SU-DHL-6 (cell line): ENCODE measurements at regions not wholly inside any gene's neighbourhood (a gene's known extent, or its start where the extent isn't known, plus 50 kb on each side); places are given as distances from the start of the nearest gene placed in this dataset.

Experiments used
- H2AFZ ChIP-seq: fragments of 200-600 bp; sonication (generic); 2 replicates; pipeline ENCODE4 v1.6.1; 2014; ENCODE audit warnings: low read depth, mild to moderate bottlenecking, moderate library complexity, mixed read lengths, antibody characterized with exemption, low read length; ENCODE audit not compliant: severe bottlenecking
- H3F3A ChIP-seq: fragments of 200-600 bp; shearing (Covaris generic); 2 replicates; pipeline ENCODE4 v1.6.0; 2016; ENCODE audit warnings: antibody characterized with exemption, mild to moderate bottlenecking; ENCODE audit not compliant: insufficient read depth
- H3K27ac ChIP-seq: fragments of 200-600 bp; sonication (generic); 2 replicates; pipeline ENCODE4 v1.5.1; 2016; ENCODE audit warnings: low read depth, mild to moderate bottlenecking, low read length, moderate library complexity, mixed read lengths
- H3K27me3 ChIP-seq: fragments of 200-600 bp; sonication (generic), shearing (Covaris generic); 2 replicates; pipeline ENCODE4 v1.6.0; 2014; ENCODE audit warnings: mild to moderate bottlenecking, low read length
- H3K36me3 ChIP-seq: fragments of 200-600 bp; sonication (generic); 2 replicates; pipeline ENCODE4 v1.6.1; 2014; ENCODE audit warnings: mild to moderate bottlenecking, low read length, mixed read lengths
- H3K4me2 ChIP-seq: fragments of 300-600, 200-600 bp; shearing (Covaris generic), sonication (generic); 2 replicates; pipeline ENCODE4 v1.6.0; 2014; ENCODE audit warnings: low read length, low read depth, mild to moderate bottlenecking; ENCODE audit not compliant: poor library complexity, severe bottlenecking
- H3K4me3 ChIP-seq: fragments of 200-600 bp; sonication (generic); 2 replicates; pipeline ENCODE4 v1.5.1; 2014; ENCODE audit warnings: antibody characterized with exemption, low read length, mild to moderate bottlenecking, mixed read lengths; ENCODE audit not compliant: insufficient read depth, poor library complexity, severe bottlenecking
- H3K79me2 ChIP-seq: fragments of 200-600 bp; sonication (generic); 2 replicates; pipeline ENCODE4 v1.6.1; 2014; ENCODE audit warnings: mild to moderate bottlenecking, low read length, moderate library complexity; ENCODE audit not compliant: insufficient read depth
- H3K9ac ChIP-seq: fragments of 200-600 bp; sonication (generic); 2 replicates; pipeline ENCODE4 v1.7.0; 2014; ENCODE audit warnings: mild to moderate bottlenecking, low read length
- H3K9me2 ChIP-seq: fragments of 200-600 bp; sonication (generic); replicated peaks from 2 replicates; pipeline ENCODE4 v1.6.1; 2014; ENCODE audit warnings: low read length; ENCODE audit not compliant: insufficient read depth
- H3K9me3 ChIP-seq: fragments of 200-600 bp; sonication (generic); 2 replicates; pipeline ENCODE4 v1.6.1; 2014; ENCODE audit warnings: low read length, mixed read lengths; ENCODE audit not compliant: insufficient read depth
- H4K20me1 ChIP-seq: fragments of 200-600 bp; sonication (generic); 2 replicates; pipeline ENCODE4 v1.6.1; 2014; ENCODE audit warnings: low read depth, mild to moderate bottlenecking, antibody characterized with exemption, low read length, moderate library complexity, mixed read lengths
- EZH2phosphoT487 ChIP-seq: fragments of 200-600 bp; sonication (generic), shearing (Covaris generic); conservative IDR thresholded peaks from 2 replicates; pipeline ENCODE4 v1.6.1; 2018; ENCODE audit warnings: mild to moderate bottlenecking, antibody characterized with exemption, low read length, moderate library complexity, mixed read lengths
- TF ChIP-seq, protein P1 (sequence below): fragments of 200-600 bp; sonication (generic); IDR thresholded peaks from one replicate; pipeline ENCODE4 v1.5.1; 2017; ENCODE audit warnings: antibody characterized with exemption, mild to moderate bottlenecking, low read length, moderate library complexity; ENCODE audit not compliant: insufficient read depth, poor library complexity, severe bottlenecking

DNA sequence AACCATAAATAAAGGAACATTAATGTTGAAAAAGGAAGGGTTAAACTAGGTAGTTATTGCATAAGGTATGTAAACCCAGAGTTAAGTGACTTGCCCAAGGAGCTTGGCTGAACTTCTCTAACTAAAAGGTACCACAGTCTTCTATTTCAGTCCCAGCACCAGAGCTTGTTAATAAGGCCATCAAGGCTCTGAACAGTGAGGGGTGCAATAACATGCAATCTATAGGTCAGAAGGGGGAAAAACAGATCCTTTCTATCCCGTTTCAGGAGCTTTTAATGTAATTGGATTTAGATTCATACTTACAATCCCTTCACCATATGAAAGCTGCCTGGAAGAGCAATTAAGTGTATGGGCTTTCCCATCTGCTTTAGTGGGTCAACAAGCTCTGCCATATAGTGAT, 441.5 kb upstream of the SPRY2 start:
- H3K9me2 ChIP-seq, result no peaks in the 10 kb centered on the region

DNA sequence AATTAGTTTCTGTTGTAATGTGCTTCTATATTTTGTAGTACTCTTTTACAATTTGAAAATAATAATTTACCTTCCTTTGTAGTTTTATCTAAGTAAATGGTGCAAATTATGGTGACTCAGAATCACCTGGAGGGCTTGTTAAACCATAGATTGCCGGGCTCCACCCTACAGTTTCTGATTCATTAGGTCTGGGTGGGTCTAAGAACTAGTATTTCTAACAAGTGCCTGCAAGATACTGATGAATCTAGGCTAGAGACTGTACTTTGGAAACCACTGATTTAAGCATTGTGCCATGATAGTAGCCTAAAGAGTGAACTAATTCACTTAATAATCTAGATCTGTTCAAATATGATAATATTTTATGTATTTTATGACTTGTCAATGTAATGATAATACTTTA, 437.4 kb upstream of the SPRY2 start:
- TF ChIP-seq, protein P1, sequence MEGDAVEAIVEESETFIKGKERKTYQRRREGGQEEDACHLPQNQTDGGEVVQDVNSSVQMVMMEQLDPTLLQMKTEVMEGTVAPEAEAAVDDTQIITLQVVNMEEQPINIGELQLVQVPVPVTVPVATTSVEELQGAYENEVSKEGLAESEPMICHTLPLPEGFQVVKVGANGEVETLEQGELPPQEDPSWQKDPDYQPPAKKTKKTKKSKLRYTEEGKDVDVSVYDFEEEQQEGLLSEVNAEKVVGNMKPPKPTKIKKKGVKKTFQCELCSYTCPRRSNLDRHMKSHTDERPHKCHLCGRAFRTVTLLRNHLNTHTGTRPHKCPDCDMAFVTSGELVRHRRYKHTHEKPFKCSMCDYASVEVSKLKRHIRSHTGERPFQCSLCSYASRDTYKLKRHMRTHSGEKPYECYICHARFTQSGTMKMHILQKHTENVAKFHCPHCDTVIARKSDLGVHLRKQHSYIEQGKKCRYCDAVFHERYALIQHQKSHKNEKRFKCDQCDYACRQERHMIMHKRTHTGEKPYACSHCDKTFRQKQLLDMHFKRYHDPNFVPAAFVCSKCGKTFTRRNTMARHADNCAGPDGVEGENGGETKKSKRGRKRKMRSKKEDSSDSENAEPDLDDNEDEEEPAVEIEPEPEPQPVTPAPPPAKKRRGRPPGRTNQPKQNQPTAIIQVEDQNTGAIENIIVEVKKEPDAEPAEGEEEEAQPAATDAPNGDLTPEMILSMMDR, result no peak
- no peak for TF ChIP-seq EZH2phosphoT487
- no peak overlapping the region for H3K4me2 ChIP-seq
- no peak overlapping the region for H3K9ac ChIP-seq
- H3K4me3 ChIP-seq, result no peak overlapping the region
- H2AFZ ChIP-seq, result no peak overlapping the region
- no peaks in the 10 kb centered on the region for H3K9me2 ChIP-seq
- no peaks in the 10 kb centered on the region for H4K20me1 ChIP-seq
- H3K79me2 ChIP-seq, result no peaks in the 10 kb centered on the region
- H3K27ac ChIP-seq, result no peak overlapping the region
- H3K27me3 ChIP-seq, result no peaks in the 10 kb centered on the region
- H3K9me3 ChIP-seq, result no peaks in the 10 kb centered on the region
- no peaks in the 10 kb centered on the region for H3K36me3 ChIP-seq
- no peaks in the 10 kb centered on the region for H3F3A ChIP-seq

More for the DNA sequence above, 441.5 kb upstream of the SPRY2 start:
- Histone ChIP-seq H3K9me3 (no peaks in the 10 kb centered on the region), H3F3A (no peaks in the 10 kb centered on the region), H3K9ac (no peak overlapping the region), H3K4me3 (no peak overlapping the region), H4K20me1 (no peaks in the 10 kb centered on the region), H3K36me3 (no peaks in the 10 kb centered on the region), H3K79me2 (no peaks in the 10 kb centered on the region), H3K27me3 (no peaks in the 10 kb centered on the region), H2AFZ (no peak overlapping the region), H3K27ac (no peak overlapping the region), H3K4me2 (no peak overlapping the region)
- TF ChIP-seq, protein P1, result no peak
- no peak for TF ChIP-seq EZH2phosphoT487

- Histone ChIP-seq H3K36me3 (no peaks in the 10 kb centered on the region), H3F3A (no peaks in the 10 kb centered on the region), H3K79me2 (no peaks in the 10 kb centered on the region), H3K9ac (no peak overlapping the region), H4K20me1 (no peaks in the 10 kb centered on the region), H3K9me3 (no peaks in the 10 kb centered on the region), H3K27ac (no peak overlapping the region), H2AFZ (no peak overlapping the region), H3K9me2 (no peaks in the 10 kb centered on the region), H3K4me3 (no peak overlapping the region), H3K4me2 (no peak overlapping the region), H3K27me3 (no peaks in the 10 kb centered on the region)
- TF ChIP-seq, protein P1, result no peak
- TF ChIP-seq EZH2phosphoT487, result no peak
Measured at GRCh38 chr13:80757694-80758093, 416.8 kb upstream of the SPRY2 start.
